ENCODE measurements at regions not wholly inside any gene's neighbourhood (a gene's known extent, or its start where the extent isn't known, plus 50 kb on each side); places are given as distances from the start of the nearest gene placed in this dataset.

DNA sequence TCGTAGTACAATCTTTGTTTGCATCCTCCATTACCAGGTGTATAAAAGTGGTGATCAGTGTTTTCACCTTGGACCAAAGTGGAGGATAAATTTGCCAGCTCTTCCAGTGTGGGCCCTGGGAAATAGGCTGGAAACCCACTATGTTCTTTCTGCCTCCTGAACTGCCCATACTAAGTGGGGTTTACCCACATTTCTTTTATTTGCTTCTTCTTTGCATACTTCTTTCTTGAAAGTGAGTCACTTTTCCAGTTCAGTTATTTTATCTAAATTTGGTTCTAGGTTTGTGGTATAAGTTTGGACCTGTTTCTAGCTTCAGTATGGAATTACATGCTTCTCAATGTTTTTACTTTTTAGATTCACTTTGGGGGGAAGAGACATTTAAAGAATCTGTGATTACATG lies 126.2 kb upstream of the ACBD5 start:
- H3K9me3 Mint-ChIP-seq (ENCODE audit: unreplicated experiment) = no peaks in the 10 kb centered on the region
- no peak overlapping the region for H3K27ac Mint-ChIP-seq (ENCODE audit: unreplicated experiment)
- peaks cover 10% of the 10 kb centered on the region for H3K4me1 Mint-ChIP-seq (ENCODE audit: low read depth, unreplicated experiment)
- TF ChIP-seq, protein P1, sequence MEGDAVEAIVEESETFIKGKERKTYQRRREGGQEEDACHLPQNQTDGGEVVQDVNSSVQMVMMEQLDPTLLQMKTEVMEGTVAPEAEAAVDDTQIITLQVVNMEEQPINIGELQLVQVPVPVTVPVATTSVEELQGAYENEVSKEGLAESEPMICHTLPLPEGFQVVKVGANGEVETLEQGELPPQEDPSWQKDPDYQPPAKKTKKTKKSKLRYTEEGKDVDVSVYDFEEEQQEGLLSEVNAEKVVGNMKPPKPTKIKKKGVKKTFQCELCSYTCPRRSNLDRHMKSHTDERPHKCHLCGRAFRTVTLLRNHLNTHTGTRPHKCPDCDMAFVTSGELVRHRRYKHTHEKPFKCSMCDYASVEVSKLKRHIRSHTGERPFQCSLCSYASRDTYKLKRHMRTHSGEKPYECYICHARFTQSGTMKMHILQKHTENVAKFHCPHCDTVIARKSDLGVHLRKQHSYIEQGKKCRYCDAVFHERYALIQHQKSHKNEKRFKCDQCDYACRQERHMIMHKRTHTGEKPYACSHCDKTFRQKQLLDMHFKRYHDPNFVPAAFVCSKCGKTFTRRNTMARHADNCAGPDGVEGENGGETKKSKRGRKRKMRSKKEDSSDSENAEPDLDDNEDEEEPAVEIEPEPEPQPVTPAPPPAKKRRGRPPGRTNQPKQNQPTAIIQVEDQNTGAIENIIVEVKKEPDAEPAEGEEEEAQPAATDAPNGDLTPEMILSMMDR (IDR thresholded peaks at IDR 0.05; ENCODE audit: partially characterized antibody, unreplicated experiment) = no peak
- H3K36me3 Mint-ChIP-seq (ENCODE audit: unreplicated experiment) = no peaks in the 10 kb centered on the region
- peaks cover 2% of the 10 kb centered on the region for H3K27me3 Mint-ChIP-seq (ENCODE audit: unreplicated experiment)
- H3K4me3 Mint-ChIP-seq (ENCODE audit: unreplicated experiment) = no peak overlapping the region
- DNase-seq = no peak

DNA sequence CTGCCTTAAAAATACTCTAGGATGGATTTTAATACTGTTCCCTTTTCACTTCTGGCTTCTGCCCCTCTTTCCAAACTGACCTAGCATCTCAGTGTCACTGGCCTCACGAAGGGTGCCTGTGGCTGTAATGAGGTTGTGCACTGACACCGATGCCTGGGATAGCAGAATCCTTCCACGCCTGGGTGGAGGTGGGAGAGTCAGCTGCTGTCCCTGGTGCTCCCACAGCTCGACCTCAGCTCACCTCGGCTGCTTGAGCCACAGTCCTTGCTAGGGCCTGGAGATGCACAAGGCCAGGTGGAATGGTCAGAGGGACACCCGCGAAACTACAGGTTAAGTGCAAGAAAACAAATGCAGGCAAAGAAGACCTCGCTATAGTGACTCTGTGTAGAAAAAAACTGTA lies 123.4 kb upstream of the ACBD5 start:
- TF ChIP-seq, protein P1 (IDR thresholded peaks at IDR 0.05; ENCODE audit: partially characterized antibody, unreplicated experiment) = no peak
- Mint-ChIP-seq H3K27ac (ENCODE audit: unreplicated experiment) (no peak overlapping the region), H3K27me3 (ENCODE audit: unreplicated experiment) (peaks cover 10% of the 10 kb centered on the region), H3K4me3 (ENCODE audit: unreplicated experiment) (no peak overlapping the region), H3K9me3 (ENCODE audit: unreplicated experiment) (peaks cover 2% of the 10 kb centered on the region), H3K4me1 (ENCODE audit: low read depth, unreplicated experiment) (peaks cover 16% of the 10 kb centered on the region), H3K36me3 (ENCODE audit: unreplicated experiment) (no peaks in the 10 kb centered on the region)
- DNase-seq = no peak

DNA sequence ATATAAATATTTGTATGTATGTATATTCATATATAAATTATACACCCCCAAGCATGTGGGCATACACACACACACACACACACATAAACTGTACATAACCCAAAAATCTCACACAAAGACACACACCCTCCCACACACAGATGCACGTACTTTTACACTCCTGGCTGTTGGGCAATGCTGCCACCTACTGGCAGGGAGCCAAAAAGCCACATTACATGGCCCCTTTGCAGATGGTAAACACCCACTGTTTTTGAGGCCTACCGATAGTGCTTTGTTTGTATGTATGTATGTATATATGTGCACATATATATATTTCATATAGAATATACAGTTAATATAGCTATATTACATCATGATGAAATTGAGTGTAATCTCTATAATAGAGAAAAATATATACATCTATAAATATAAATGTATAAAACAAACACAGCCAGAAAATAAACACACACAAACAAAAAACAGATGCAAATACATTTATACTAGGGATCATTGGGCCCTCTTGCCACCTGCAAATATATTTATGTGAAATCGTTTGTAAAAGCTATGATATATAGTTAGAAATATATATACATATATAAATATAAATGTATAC lies 120.1 kb upstream of the ACBD5 start:
- Mint-ChIP-seq H3K27me3 (ENCODE audit: unreplicated experiment) (peaks cover 12% of the 10 kb centered on the region), H3K4me1 (ENCODE audit: low read depth, unreplicated experiment) (peaks cover 21% of the 10 kb centered on the region), H3K9me3 (ENCODE audit: unreplicated experiment) (peaks cover 2% of the 10 kb centered on the region), H3K27ac (ENCODE audit: unreplicated experiment) (peak overlapping the region; percentile 64), H3K36me3 (ENCODE audit: unreplicated experiment) (no peaks in the 10 kb centered on the region), H3K4me3 (ENCODE audit: unreplicated experiment) (peak overlapping the region; percentile 60)
- peak; percentile 88 for DNase-seq
- TF ChIP-seq, protein P1 (IDR thresholded peaks at IDR 0.05; ENCODE audit: partially characterized antibody, unreplicated experiment) = peak; percentile 84

DNA sequence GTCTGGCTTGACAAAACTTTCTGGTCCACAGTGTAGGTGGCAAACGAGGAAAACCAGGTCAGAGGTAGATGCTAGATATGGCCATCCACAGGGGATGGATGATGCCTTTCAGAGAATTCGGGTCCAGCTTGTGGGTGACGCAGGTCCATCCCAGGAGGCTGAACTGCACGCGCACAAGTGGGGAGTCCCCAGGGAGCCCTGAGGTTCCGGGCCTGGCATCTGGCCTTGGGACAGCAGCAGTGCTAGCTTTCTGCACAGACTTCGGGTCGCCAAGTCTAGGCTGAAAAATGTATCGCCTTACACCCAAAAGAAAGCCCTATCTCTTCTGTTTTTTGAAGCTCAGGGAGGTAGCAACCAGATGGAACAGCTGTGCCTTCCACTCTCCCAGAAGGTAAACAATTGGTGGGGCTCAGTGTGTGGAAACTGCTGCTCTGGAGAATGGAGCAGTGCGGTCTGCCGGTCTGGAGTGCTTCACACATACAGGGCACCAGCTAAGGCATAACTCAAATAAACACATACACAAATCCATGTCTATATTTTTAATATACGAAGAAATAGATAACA lies 119.3 kb upstream of the ACBD5 start:
- H3K9me3 Mint-ChIP-seq (ENCODE audit: unreplicated experiment) = peaks cover 2% of the 10 kb centered on the region
- H3K27me3 Mint-ChIP-seq (ENCODE audit: unreplicated experiment) = peaks cover 10% of the 10 kb centered on the region
- peak overlapping the region; percentile 41 for H3K4me3 Mint-ChIP-seq (ENCODE audit: unreplicated experiment)
- TF ChIP-seq, protein P1 (IDR thresholded peaks at IDR 0.05; ENCODE audit: partially characterized antibody, unreplicated experiment) = no peak
- H3K4me1 Mint-ChIP-seq (ENCODE audit: low read depth, unreplicated experiment) = peaks cover 20% of the 10 kb centered on the region
- no peaks in the 10 kb centered on the region for H3K36me3 Mint-ChIP-seq (ENCODE audit: unreplicated experiment)
- peak overlapping the region; percentile 85 for H3K27ac Mint-ChIP-seq (ENCODE audit: unreplicated experiment)
- DNase-seq = peak; percentile 42

DNA sequence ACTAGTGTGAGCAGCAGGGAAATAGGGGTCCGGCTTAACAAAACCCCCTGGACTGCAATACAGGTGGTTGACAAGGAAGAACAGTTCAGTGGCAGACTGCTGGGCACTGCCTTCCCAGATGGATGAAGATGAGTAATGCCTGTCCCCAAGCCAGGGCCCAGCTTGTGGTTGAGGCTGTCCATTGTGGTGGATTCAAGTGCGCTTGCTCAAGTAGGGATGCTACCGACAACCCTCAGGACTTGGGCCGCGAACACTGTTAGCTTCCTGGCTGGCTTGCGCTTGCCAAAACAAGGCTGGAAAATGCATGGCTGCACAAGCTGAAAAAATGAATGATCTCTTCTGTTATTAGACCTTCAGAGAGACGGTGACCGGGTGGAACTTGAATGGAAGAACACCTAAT lies 116.1 kb upstream of the ACBD5 start:
- no peak overlapping the region for H3K27ac Mint-ChIP-seq (ENCODE audit: unreplicated experiment)
- H3K4me1 Mint-ChIP-seq (ENCODE audit: low read depth, unreplicated experiment) = peaks cover 19% of the 10 kb centered on the region
- no peak for DNase-seq
- peaks cover 2% of the 10 kb centered on the region for H3K9me3 Mint-ChIP-seq (ENCODE audit: unreplicated experiment)
- TF ChIP-seq, protein P1 (IDR thresholded peaks at IDR 0.05; ENCODE audit: partially characterized antibody, unreplicated experiment) = no peak
- H3K36me3 Mint-ChIP-seq (ENCODE audit: unreplicated experiment) = no peaks in the 10 kb centered on the region
- H3K4me3 Mint-ChIP-seq (ENCODE audit: unreplicated experiment) = no peak overlapping the region
- peaks cover 10% of the 10 kb centered on the region for H3K27me3 Mint-ChIP-seq (ENCODE audit: unreplicated experiment)

Measured in glutamatergic neuron (in vitro differentiated cells).